ENCODE measurements at regions not wholly inside any gene's neighbourhood (a gene's known extent, or its start where the extent isn't known, plus 50 kb on each side); places are given as distances from the start of the nearest gene placed in this dataset.

GRCh38 chr11:134862587-134863195 lies 450.6 kb upstream of the B3GAT1 start:
- TF ChIP-seq SIX5 (IDR thresholded peaks at IDR 0.05; ENCODE audit: low read depth, low read length), result no peak
- TF ChIP-seq CTCF (IDR thresholded peaks at IDR 0.05; ENCODE audit: control extremely low read depth in 1 of 3, insufficient read depth in 1 of 3, low read depth in 1 of 3, low read length in 3 of 3), result no peak
- no peak for TF ChIP-seq EZH2 (IDR thresholded peaks at IDR 0.05; ENCODE audit: low read depth, low read length, severe bottlenecking)
- TF ChIP-seq POLR2A (IDR thresholded peaks at IDR 0.05; ENCODE audit: control extremely low read depth in 1 of 2, low read depth in 2 of 2, low read length in 2 of 2), result no peak
- no peak for TF ChIP-seq RAD21 (IDR thresholded peaks at IDR 0.05 in 1 of 2, conservative IDR thresholded peaks at IDR 0.05 in 1 of 2; ENCODE audit: low read depth in 2 of 2, low read length in 2 of 2)
- no peak for TF ChIP-seq CEBPB (IDR thresholded peaks at IDR 0.05; ENCODE audit: low read depth, low read length)
- TF ChIP-seq CHD2 (IDR thresholded peaks at IDR 0.05; ENCODE audit: low read length), result no peak
